C4-2B (cell line): ENCODE measurements at regions not wholly inside any gene's neighbourhood (a gene's known extent, or its start where the extent isn't known, plus 50 kb on each side); places are given as distances from the start of the nearest gene placed in this dataset.
"Not testable (repeated sequence)": the region's sequence is repeated elsewhere in the genome, so short reads cannot be mapped to it uniquely, and the experiment has no call there.

Experiments used
- H3K27ac ChIP-seq: fragments of 450-650 bp; 2 replicates; pipeline ENCODE4 v1.5.1; 2017
- CTCF ChIP-seq: fragments of 450-650 bp; conservative IDR thresholded peaks from 2 replicates; pipeline ENCODE4 v1.5.1; 2017; ENCODE audit warnings: mild to moderate bottlenecking
- ZFX ChIP-seq: fragments of 450-650 bp; IDR thresholded peaks from 2 replicates; pipeline ENCODE4 v1.6.1; 2017

- TF ChIP-seq CTCF (no peak; the same call in 1 of the 2 replicates), ZFX (no peak)
- H3K27ac ChIP-seq = no peak overlapping the region
These were observed 197.7 kb downstream of the ZNF737 start for GRCh38 chr19:20367811-20368294.

DNA sequence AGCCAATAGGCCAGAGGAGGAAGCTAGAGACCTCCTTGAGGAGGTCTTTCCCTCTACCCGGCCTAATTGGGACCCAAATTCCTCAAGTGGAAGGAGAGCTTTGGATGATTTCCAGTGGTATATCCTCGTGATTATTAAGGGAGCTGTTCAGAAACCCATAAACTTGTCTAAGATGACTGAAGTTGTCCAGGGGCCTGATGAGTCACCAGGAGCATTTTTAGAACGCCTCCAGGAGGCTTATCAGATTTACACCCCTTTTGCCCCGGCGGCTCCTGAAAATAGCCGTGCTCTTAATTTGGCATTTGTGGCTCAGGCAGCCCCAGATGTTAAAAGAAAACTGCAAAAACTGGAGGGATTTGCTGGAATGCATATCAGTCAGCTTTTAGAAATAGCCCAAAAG lies 198.1 kb downstream of the ZNF486 start:
- H3K27ac ChIP-seq = no peak overlapping the region
- TF ChIP-seq ZFX = no peak
- no peak for TF ChIP-seq CTCF

DNA sequence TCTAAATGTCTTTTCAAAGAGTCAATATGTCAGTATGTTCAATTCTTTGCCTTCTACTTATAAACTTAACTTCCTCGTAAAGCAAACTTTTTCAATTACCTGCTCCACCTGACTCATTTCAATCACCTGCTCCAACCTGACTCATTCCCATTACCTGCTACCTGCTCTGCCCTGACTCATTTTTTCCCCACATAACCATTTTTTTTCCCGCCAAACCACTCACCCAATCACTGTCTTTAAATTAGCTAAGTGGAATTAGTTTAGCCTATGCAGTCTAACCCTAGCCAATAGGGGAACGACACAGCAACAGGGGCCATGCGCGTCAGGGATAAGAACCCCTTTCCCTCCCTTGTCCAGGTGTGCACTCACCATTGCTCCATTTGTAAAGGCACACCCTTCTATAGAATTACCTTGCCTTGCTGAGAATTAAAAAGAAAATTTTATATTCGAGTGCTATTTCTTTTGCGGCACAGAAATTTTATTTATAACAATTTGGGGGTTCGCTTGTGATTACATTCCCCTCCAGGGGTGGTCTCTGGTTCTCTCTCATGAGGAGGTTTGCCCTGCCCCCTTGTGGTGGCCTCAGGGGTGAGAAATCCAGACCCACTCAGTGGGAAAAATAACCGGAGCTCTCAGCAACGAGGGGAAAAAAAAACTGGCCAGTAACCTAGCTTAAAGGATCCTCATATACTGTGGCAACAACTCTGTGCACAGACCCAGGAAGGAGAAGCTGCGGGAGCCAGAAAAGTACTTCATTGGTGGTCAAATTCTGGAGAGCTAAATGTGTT lies 193.1 kb downstream of the ZNF486 start:
- no peak for TF ChIP-seq ZFX
- peak; percentile 38 for TF ChIP-seq CTCF
- no peak overlapping the region for H3K27ac ChIP-seq

DNA sequence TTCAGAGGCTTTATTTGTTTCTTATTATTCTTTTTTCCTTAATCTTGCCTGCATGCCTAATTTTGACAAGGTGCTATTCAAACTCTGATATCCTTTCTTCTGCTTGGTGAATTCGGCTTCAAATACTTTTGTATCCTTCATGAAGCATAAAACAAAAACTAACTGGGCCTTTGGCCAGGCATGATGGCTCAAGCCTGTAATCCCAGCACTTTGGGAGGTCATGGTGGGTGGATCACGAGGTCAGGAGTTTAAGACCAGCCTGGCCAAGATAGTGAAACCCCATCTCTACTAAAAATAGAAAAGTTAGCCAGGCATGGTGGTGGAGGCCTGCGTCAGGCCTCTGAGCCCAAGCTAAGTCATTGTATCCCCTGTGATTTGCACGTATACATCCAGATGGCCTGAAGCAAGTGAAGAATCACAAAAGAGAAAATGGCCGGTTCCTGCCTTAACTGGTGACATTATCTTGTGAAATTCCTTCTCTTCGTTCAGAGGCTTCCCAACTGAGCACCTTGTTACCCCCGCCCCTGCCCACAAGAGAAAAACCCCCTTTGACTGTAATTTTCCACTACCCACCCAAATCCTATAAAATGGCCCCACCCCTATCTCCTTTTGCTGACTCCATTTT lies 191.9 kb downstream of the ZNF486 start:
- not testable (repeated sequence) for H3K27ac ChIP-seq

- H3K27ac ChIP-seq = peak overlapping the region; percentile 59
- no peak for TF ChIP-seq ZFX
- TF ChIP-seq CTCF = no peak
These were observed 190.9 kb downstream of the ZNF486 start for GRCh38 chr19:20357921-20358320.

DNA sequence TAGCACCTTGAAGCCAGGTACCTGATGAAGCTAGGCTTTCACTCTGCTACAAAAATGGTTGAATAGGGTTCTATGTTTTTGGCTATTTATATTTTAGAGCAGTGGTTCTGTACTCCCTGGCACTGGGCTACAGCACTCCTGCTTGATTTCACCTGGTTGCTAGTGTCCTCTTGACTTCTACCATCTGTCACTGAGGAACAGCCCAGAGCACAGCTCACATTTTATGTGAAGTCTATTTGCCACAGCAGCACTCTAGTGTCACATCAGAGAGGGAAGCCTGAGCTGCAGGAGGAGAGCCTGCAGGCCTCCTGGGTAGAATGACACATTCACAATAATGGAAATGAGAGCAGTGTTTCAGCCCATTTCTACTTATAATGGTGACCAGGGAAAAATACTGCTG lies 184.2 kb downstream of the ZNF486 start:
- TF ChIP-seq ZFX (no peak), CTCF (no peak)
- no peak overlapping the region for H3K27ac ChIP-seq

- no peak for TF ChIP-seq ZFX
- TF ChIP-seq CTCF = no peak
- no peak overlapping the region for H3K27ac ChIP-seq
These were observed 182.2 kb downstream of the ZNF486 start for GRCh38 chr19:20349206-20349605.
